Upper lobe of right lung (tissue), 1 donor: ENCODE measurements at regions not wholly inside any gene's neighbourhood (a gene's known extent, or its start where the extent isn't known, plus 50 kb on each side); places are given as distances from the start of the nearest gene placed in this dataset.

Experiments used
- ATAC-seq: fragments of 200-7000 bp; cut with Tn5 transposase; one replicate; pipeline ENCODE4 v1.9.1; 2020; ENCODE audit warnings: mild to moderate bottlenecking, moderate library complexity
- DNase-seq: peaks from one replicate; pipeline ENCODE4 v3.0.0-alpha.2; 2020
- H3K27ac ChIP-seq: fragments of 200-600 bp; one replicate; pipeline ENCODE4 v1.8.0; 2022
- H3K27me3 ChIP-seq: fragments of 200-600 bp; one replicate; pipeline ENCODE4 v1.8.0; 2022; ENCODE audit warnings: mild to moderate bottlenecking
- H3K36me3 ChIP-seq: fragments of 200-600 bp; one replicate; pipeline ENCODE4 v1.8.0; 2022
- H3K4me1 ChIP-seq: fragments of 200-600 bp; one replicate; pipeline ENCODE4 v1.8.0; 2022
- H3K4me3 ChIP-seq: fragments of 200-600 bp; one replicate; pipeline ENCODE4 v1.8.0; 2022; ENCODE audit warnings: mild to moderate bottlenecking
- H3K9me3 ChIP-seq: fragments of 200-600 bp; one replicate; pipeline ENCODE4 v1.8.0; 2022
- intact Hi-C: fragments of 100-400 bp; cut with DNase I; formaldehyde crosslinking; loops from one replicate; pipeline ENCODE4 v1.11.0; 2022
- TF ChIP-seq, protein P1 (sequence below): fragments of 200-600 bp; IDR thresholded peaks from one replicate; pipeline ENCODE4 v1.8.0; 2022; ENCODE audit warnings: antibody characterized with exemption
- donor health status: DM: no; HTN: yes; CAD: no; lungs with severe emphysema.

DNA sequence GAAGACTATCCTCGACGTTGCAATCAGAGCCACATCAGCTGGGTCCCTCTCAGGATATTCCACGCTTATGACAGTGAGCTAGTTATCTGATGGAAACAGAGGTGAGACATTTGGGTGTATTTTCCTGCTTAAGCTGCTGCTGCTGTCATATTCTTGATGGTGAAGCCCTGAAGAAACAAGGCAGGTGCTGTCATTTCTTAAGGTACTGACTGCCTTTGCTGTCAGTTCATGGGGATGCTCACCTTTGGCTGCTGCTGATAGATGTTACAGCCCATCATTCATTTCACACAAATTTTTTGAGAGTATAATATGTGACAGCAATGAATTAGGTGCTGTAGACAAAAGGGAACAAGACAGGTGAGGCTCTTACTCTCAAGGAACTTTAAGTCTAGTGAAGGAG is 577.4 kb downstream of the LMO4 start:
- DNase-seq: no peak
- Histone ChIP-seq H3K36me3 (no peaks in the 10 kb centered on the region), H3K27ac (no peak overlapping the region), H3K27me3 (no peaks in the 10 kb centered on the region), H3K9me3 (no peaks in the 10 kb centered on the region), H3K4me3 (no peak overlapping the region), H3K4me1 (peaks cover 7% of the 10 kb centered on the region)
- TF ChIP-seq, protein P1, sequence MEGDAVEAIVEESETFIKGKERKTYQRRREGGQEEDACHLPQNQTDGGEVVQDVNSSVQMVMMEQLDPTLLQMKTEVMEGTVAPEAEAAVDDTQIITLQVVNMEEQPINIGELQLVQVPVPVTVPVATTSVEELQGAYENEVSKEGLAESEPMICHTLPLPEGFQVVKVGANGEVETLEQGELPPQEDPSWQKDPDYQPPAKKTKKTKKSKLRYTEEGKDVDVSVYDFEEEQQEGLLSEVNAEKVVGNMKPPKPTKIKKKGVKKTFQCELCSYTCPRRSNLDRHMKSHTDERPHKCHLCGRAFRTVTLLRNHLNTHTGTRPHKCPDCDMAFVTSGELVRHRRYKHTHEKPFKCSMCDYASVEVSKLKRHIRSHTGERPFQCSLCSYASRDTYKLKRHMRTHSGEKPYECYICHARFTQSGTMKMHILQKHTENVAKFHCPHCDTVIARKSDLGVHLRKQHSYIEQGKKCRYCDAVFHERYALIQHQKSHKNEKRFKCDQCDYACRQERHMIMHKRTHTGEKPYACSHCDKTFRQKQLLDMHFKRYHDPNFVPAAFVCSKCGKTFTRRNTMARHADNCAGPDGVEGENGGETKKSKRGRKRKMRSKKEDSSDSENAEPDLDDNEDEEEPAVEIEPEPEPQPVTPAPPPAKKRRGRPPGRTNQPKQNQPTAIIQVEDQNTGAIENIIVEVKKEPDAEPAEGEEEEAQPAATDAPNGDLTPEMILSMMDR: no peak
- ATAC-seq: no peak
- intact Hi-C loops: no loop called here

DNA sequence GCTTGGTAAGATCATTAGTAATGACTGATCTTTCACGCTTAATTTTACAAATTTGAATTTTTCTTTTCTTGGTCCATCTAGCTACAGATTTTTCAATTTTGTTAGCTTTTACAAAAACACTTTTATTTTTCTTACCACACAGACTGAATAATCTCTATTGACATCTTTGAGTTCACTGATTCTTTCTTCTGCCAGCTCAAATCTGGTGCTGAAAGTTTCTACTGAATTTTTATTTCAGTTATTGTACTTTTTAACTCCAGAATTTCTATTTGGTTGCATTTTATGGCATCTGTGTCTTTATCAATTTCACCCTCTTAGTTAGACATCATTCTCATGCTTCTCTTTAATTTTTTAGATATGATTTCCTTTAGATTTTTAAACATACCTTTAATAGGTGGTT is 584.7 kb downstream of the LMO4 start:
- intact Hi-C loops: no loop called here
- Histone ChIP-seq H3K27ac (no peak overlapping the region), H3K9me3 (peaks cover 11% of the 10 kb centered on the region), H3K4me3 (no peak overlapping the region), H3K4me1 (no peaks in the 10 kb centered on the region), H3K36me3 (no peaks in the 10 kb centered on the region), H3K27me3 (no peaks in the 10 kb centered on the region)
- DNase-seq (no peak), ATAC-seq (no peak)
- TF ChIP-seq, protein P1: no peak

DNA sequence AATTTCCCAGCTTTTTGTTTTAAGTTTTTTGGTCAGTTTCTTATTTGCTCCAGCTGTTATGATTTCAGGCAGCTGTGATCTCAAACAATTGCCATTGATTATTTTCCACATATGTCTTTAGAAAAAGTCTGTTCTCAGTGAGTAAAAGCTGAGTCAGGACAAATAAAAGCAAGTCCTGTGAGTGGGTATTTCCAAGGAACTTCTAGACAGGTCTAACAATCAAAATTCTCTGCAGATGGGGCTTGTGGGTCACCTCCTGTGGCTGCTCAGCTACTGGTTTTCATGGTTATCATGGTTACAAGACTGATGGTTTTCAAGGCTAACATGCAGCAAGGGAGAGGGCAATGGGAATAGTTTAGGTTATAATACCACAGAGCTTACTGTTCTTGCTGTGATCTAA is 585.7 kb downstream of the LMO4 start:
- H3K27me3 ChIP-seq: no peaks in the 10 kb centered on the region

DNA sequence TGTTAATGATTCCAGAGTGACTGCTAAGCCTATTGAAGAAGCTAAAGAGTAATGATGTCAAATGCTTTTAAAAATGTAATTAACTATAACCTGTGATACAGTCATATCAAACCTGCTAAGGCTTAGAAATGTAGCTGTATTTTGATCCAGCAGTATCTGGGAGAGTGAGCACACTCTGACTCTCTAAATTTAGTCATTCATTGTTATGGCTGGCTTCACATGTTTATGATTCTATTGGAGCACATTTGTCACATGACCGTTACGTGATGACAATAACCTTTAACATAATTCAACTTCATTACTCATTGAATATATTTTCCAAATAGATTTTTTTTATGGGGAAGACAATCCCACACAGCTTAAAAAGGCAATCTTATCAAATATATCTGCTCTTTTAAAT is 587.1 kb downstream of the LMO4 start:
- Histone ChIP-seq H3K27ac (no peak overlapping the region), H3K4me1 (no peaks in the 10 kb centered on the region), H3K36me3 (no peaks in the 10 kb centered on the region), H3K4me3 (no peak overlapping the region), H3K9me3 (peaks cover 11% of the 10 kb centered on the region), H3K27me3 (no peaks in the 10 kb centered on the region)
- no peak for DNase-seq
- intact Hi-C loops: no loop called here
- no peak for ATAC-seq
- TF ChIP-seq, protein P1: no peak

More for the DNA sequence above, 585.7 kb downstream of the LMO4 start:
- Histone ChIP-seq H3K9me3 (peaks cover 11% of the 10 kb centered on the region), H3K4me3 (no peak overlapping the region), H3K36me3 (no peaks in the 10 kb centered on the region), H3K4me1 (no peaks in the 10 kb centered on the region), H3K27ac (no peak overlapping the region)
- no peak for DNase-seq
- TF ChIP-seq, protein P1: no peak
- ATAC-seq: no peak
- intact Hi-C loops: no loop called here

DNA sequence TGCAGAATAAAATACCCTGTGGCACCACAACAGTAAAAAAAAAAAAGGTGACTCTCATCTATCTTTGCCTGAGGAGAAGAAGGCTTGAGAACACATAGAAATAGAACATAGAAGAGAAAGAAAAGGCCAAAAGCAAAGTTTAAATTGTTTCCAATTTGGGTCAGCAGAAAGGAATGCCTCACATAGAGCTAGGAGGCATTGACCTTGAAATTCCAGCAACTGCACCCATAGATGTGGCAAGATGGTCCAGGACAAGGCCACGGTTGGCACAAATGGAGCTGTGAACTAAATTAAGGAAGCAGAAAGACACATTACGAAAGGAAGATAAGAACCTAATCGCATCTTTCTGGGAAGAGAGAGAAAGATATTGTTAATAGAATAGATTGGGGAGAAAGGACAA is 588.3 kb downstream of the LMO4 start:
- intact Hi-C loops: no loop called here
- ATAC-seq: no peak
- Histone ChIP-seq H3K4me1 (no peaks in the 10 kb centered on the region), H3K36me3 (no peaks in the 10 kb centered on the region), H3K4me3 (no peak overlapping the region), H3K27me3 (no peaks in the 10 kb centered on the region), H3K27ac (no peak overlapping the region), H3K9me3 (peaks cover 11% of the 10 kb centered on the region)
- DNase-seq: no peak
- TF ChIP-seq, protein P1: no peak

DNA sequence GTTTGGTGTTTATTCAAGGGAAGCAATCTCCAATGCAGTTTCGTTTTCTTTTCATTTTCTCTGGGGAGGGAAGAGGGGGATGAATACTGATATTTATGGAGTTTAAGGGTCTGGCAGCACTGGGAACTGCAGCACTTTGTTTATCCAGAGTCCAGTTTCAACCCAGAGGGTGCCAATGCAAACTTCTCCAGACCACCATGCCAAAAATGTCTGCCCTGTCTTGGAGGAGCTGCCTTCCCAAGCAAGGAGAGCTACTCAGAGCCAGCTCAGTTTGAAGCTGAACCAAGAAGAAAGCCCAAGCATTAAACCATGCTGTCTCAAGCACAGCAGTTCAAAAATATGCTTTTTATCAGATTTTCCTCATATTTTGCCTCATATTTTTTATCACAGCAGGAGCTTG is 589.7 kb downstream of the LMO4 start:
- H3K4me1 ChIP-seq: no peaks in the 10 kb centered on the region
- H3K4me3 ChIP-seq: no peak overlapping the region
- ATAC-seq (no peak), DNase-seq (no peak)
- peaks cover under 1% of the 10 kb centered on the region for H3K9me3 ChIP-seq
- intact Hi-C loops: no loop called here
- H3K27me3 ChIP-seq: no peaks in the 10 kb centered on the region
- H3K36me3 ChIP-seq: no peaks in the 10 kb centered on the region
- TF ChIP-seq, protein P1: no peak
- no peak overlapping the region for H3K27ac ChIP-seq
